OCI-M1 (cell line): ENCODE measurements at regions not wholly inside any gene's neighbourhood (a gene's known extent, or its start where the extent isn't known, plus 50 kb on each side); places are given as distances from the start of the nearest gene placed in this dataset.

Experiments
- DNase-seq: peaks from one replicate; lab custom pipeline; 2025; lab: John Stamatoyannopoulos, UW

GRCh38 chr22:49138250-49138790 lies 689.4 kb downstream of the BRD1 start:
- no peak for DNase-seq

- no peak for DNase-seq
These were observed 690.4 kb downstream of the BRD1 start for GRCh38 chr22:49137206-49137840.

- DNase-seq: no peak
These were observed 690.9 kb downstream of the BRD1 start for GRCh38 chr22:49136816-49137180.

GRCh38 chr22:49136041-49136815 lies 691.4 kb downstream of the BRD1 start:
- DNase-seq: no peak

- DNase-seq: no peak
These were observed 693.6 kb downstream of the BRD1 start for GRCh38 chr22:49134076-49134475.

GRCh38 chr22:49133541-49133940 lies 694.1 kb downstream of the BRD1 start:
- no peak for DNase-seq

GRCh38 chr22:49132009-49132408 lies 695.7 kb downstream of the BRD1 start:
- no peak for DNase-seq

- no peak for DNase-seq
These were observed 697.9 kb downstream of the BRD1 start for GRCh38 chr22:49129736-49130135.

GRCh38 chr22:49128874-49129273 lies 698.8 kb downstream of the BRD1 start:
- no peak for DNase-seq

GRCh38 chr22:49124608-49125007 lies 703.1 kb downstream of the BRD1 start:
- DNase-seq: no peak

- no peak for DNase-seq
These were observed 704.0 kb downstream of the BRD1 start for GRCh38 chr22:49123621-49124192.

- DNase-seq: no peak
These were observed 708.1 kb downstream of the BRD1 start for GRCh38 chr22:49119551-49119952.

- DNase-seq: no peak
These were observed 709.6 kb downstream of the BRD1 start for GRCh38 chr22:49118065-49118464.

GRCh38 chr22:49117486-49117885 lies 710.2 kb downstream of the BRD1 start:
- DNase-seq: no peak

- DNase-seq: no peak
These were observed 711.1 kb downstream of the BRD1 start for GRCh38 chr22:49116486-49117120.

- DNase-seq: no peak
These were observed 711.7 kb downstream of the BRD1 start for GRCh38 chr22:49116021-49116420.

- no peak for DNase-seq
These were observed 712.5 kb downstream of the BRD1 start for GRCh38 chr22:49115197-49115596.

- DNase-seq: no peak
These were observed 713.9 kb downstream of the BRD1 start for GRCh38 chr22:49113758-49114157.

GRCh38 chr22:49112661-49113626 lies 714.7 kb downstream of the BRD1 start:
- no peak for DNase-seq

GRCh38 chr22:49112176-49112575 lies 715.5 kb downstream of the BRD1 start:
- DNase-seq: no peak

GRCh38 chr22:49111085-49111484 lies 716.6 kb downstream of the BRD1 start:
- no peak for DNase-seq
